Effector CD8-positive, alpha-beta T cell (primary cell): ENCODE measurements at regions not wholly inside any gene's neighbourhood (a gene's known extent, or its start where the extent isn't known, plus 50 kb on each side); places are given as distances from the start of the nearest gene placed in this dataset.

Experiments
- DNase-seq: peaks from one replicate; lab custom pipeline; 2025; lab: John Stamatoyannopoulos, UW

DNA sequence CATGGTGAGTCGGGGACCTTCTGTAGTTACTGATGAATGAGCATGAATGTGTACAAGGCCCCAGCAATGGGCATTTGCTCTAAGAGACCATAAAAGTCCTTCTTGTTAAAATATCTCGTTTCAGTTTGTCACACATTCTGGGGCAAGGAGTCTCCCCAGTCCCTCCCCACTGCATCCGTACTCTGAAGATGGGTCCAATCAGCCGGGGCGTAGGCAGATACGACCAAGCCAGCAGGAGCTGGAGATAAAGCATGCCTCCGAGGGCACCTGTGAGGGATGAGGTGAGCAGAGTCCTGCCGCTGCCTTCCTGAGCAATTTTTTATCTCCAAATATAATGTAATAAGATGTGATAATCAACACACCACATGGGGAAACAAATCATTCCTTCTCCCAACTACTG is 528.5 kb downstream of the BCL11B start:
- no peak for DNase-seq

DNA sequence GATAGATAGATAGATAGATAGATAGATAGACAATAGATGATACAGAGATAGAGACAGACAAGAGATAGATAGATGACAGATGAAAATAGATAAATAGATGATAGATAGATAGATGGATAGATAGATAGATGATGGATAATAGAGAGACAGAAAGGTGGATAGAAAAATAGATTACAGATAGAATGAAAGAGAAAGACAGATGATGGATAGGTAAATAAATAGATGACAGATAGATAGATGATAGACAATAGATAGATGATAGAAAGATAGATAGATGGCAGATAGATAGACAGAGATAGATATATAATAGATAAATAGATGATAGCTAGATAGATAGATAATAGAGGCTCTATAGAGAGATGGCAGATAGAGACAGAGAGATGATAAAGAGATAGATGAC is 523.0 kb downstream of the BCL11B start:
- DNase-seq = no peak

GRCh38 chr14:98751110-98751509 is 520.9 kb downstream of the BCL11B start:
- no peak for DNase-seq

DNA sequence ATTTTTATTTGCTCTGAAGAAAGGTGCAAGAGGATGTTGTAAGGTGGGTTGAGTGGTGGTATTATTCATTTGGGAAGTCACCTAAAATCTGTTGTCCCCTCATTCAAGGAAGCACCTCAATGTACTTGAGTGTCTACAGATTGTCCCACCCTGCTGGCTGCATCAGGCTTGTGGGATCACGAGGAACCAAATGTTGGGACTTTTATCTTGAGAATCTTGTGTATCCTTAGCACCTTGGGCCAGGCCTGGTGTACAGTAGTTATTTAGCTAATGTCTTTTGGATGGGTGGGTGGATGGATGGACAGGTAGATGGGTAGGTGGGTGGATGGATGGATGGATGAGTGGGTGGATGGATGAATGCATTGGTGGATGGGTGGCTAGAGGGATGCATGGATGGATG is 519.3 kb downstream of the BCL11B start:
- DNase-seq = no peak

DNA sequence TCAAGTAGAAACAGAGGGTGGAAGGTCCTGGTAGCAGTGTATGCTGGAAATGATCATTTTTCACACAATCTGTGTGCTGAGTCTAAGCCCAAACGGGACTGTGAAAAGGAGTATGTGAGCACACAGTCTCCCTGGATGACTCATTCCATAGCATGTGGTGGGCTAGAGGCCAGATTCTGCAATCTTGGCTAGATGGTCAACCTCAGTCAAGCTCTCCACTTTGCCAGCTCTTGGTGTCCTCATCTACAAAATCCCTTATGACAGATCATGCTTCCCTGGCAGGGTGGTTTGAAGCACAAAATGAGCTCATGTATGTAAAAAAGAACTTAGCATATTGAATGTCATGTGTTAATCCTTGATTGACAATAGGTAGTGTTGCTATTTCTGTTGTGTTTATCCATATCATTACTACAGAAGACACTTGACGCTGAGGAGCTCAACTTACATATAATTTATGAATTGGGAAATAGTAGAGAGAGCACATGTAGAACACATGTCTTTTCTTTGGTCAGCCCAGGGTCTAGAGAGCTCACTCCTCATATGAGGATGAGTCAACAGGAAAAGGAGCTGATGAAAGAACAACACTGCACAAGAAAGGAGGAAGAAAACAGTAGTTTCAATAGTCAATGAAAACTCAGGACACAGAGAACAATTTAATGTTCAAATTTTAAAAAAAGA is 517.5 kb downstream of the BCL11B start:
- DNase-seq = no peak

GRCh38 chr14:98756749-98757148 is 515.2 kb downstream of the BCL11B start:
- DNase-seq = no peak

DNA sequence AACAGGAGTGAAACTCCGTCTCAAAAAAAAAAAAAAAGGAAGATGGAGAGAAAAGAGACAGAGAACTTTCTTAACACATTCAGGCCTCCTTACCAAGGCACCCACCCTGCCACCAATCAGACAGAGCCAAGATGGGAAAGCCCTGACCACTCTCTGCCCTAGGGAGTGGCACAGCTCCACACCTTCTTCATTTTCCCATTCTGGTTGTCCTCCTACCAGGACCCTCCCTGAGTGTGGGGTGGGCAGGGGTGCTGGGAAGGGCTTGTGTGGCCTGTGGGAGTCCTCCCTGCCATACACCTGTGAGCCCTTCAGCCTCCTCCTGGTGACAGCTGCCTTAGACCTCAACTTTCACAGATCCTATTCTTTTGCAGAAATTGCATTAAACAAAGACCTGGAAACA is 513.6 kb downstream of the BCL11B start:
- DNase-seq = no peak

DNA sequence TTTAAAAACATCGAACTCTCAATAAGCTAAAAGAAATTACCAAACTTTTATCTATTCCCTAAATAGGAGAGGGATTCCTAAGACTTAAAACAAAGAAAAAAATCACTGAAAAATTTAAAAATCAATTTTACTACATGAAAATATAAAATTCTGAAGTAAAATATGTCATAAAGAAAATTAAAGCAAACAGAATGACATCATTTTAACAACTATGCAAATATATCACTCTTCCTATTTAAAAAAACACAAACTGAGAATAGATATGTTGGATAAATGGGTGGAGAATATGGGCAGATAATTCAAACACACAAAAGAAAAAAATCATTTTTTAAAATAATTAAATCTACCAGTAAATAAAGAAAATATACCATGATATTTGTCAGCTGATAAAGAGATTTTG is 510.0 kb downstream of the BCL11B start:
- DNase-seq = no peak

DNA sequence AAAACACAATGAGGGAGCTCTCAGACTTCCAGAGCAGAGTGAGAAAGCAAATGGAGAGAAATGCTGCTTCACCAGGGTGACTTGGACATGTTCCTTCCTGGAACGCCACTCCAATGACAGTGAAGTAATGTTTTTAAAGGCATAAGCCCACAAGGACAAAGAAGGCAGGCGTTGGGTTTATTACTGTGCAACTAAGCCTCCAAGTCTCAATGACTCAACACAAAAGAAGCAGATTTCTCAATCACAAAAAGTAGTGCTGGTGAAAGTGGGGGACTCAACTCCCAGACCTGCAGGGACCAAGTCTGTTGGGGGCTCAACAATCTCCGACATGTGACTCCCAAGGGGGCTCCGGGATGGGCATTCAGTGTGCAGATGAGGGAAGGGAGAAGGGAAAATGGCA is 505.2 kb downstream of the BCL11B start:
- no peak for DNase-seq

- no peak for DNase-seq
These were observed 502.7 kb downstream of the BCL11B start for GRCh38 chr14:98769326-98769725.

DNA sequence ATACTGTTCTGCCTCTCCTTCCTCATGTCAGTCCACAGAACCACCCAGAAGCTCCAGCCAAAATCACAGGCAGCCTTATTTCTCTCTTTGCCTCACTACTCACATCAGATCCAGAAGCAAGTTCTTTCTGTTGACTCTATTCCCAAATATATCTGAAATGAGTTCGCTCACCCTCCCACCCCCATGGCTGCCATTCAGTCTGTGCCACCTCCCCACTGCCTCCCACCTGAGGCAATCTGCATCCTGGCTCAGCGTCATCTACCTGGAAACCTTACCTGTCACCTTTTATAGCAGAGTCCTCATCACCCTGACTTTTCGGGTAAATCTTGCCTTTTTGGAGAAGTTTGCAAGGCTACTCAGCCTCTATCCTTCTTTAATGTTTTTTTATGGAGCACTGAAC is 501.8 kb downstream of the BCL11B start:
- no peak for DNase-seq

GRCh38 chr14:98773814-98774213 is 498.2 kb downstream of the BCL11B start:
- DNase-seq = no peak

DNA sequence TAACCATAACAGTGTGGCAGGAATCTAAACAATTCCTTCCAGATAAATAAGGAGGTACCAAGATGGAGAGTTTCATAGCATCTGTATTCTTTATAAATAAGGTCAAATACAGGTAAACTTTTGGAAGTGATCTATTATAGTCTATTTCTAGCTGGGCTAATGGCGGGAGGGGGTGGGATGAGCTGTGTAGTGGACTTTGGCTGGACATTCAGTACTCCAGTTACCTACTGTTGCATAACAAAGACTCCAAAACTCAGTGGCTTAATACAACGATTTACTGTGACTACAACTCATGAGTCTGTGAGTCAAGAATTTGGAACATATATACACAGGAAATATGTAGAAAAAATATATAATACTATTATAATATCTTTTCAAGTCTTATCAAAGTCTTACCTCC is 496.1 kb downstream of the BCL11B start:
- DNase-seq = no peak

DNA sequence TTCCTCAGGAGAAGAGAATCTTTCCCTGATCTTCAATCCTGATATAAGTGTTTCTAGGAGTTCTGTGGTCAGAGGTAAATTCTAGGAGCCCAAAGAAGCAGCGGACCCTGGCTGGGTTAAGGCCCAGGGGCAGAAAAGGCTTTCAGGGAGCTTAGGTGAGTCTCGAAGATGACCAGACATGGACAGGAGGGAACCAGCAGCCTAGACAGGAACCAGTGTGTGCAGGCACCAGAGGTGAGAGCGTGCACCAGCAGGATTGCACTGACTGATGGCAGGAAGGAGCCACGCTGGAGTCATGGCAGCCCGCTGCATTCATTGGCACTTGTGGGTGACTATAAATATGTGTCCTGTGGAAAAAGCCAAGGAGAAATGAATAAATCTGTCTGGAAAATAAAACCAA is 489.9 kb downstream of the BCL11B start:
- no peak for DNase-seq

DNA sequence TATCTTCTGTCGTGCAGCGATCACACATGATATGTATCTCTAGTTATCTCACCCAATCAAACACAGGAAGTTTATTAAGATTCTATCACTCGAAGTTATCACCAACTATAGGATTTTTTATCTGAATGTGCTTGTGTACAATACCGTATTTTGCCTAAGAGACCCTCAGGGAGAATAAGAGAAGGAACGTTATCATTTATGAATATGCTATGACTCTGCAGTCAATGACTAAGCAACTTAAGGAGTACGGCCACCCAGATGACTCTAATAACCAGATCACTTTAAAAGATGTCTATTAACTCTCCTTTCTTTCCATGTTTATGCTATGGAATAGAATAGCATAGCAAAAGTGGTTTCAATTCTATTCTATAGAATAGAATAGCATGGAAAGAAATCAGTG is 486.4 kb downstream of the BCL11B start:
- no peak for DNase-seq

DNA sequence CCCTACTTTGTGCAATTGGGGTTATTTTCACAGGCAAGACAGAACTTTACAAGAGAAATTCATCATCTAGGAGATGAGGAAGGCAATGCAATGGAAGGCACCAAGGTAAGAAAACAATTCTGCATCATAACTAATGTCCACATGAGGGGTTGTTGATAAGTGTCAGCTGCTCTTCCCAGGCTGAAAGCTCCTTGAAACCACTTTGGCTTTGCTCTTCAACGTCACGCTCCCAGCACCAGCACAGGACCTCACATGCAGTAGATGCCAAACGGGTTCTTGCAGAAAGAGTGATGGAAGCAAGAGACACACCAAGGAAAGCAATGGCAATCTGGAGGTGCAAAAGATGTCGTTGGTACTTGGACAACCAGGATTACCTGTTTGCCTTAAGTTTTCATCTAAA is 485.5 kb downstream of the BCL11B start:
- DNase-seq = no peak

DNA sequence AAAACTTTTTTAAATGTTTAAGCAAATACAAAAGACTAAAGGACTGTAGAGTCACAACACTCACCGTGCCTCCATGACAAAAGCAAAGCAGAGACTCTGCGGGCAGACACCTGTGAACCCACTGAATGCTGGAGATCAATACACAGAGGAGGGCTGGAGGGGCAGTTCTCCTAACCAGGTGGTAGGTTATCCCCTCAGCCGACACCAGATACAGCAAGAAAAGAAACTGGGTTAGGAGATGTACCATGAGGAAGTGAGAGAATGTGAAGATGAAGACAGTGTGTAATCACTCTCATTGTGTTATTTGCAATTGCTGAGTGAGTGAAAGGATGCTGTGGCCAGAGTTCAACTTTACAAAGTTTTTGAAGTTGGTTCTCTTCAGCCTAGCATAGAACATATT is 480.3 kb downstream of the BCL11B start:
- DNase-seq = no peak

DNA sequence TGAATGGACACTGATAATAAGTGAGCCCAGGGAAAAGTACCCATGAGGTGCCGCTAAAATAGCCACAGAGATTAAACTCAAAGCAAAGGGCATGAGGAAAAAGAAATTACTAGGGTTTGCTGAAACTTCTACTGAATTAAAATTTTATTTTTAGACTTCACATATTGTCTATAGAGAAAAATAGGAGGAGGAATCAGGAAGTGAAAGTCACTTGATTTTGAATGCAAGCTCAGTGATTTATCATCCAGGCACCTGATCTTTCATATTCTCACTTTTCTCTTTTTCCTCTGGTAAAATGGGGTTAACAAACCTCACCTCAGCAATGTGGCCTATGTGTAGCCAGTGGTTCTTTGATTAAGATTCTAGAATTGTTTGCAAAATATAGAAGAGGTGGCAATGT is 479.8 kb downstream of the BCL11B start:
- DNase-seq = no peak

DNA sequence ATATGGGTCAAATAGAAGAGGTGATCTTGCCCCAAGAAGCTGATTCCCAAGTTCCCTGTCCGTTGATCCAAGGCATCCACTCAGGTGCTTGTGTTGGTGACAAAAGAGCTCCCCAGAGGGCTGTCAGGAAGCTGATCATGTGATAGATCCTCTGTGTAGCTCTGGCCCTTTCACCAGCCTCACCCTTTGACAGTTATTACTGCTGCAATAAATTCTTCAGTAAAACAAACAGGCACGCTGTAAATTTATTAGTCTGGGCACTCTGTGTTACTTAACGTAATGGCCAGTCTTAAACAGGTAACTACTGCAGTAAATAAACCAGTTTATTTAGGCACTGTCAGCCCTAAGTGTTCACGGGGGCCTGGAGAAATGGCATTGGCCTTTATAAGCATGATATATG is 473.9 kb downstream of the BCL11B start:
- no peak for DNase-seq

DNA sequence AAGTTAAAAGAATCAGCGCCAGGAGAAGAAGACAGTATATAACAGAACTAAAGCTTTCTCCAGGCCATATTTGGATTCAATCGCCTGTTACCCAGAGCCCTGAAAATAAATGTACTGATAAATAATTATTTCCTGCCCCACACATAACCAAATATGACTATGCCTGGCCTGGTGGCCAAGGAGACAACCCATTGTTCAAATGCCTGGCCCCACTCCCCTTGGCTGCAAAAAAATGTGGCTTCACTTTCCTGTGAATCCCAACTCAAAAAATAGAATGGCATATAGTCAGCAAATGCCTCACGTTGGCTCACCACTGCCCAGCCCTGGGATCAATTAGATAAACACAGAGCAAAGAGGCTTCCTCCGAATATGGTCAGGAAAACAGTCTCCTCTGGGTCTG is 472.1 kb downstream of the BCL11B start:
- DNase-seq = no peak

DNA sequence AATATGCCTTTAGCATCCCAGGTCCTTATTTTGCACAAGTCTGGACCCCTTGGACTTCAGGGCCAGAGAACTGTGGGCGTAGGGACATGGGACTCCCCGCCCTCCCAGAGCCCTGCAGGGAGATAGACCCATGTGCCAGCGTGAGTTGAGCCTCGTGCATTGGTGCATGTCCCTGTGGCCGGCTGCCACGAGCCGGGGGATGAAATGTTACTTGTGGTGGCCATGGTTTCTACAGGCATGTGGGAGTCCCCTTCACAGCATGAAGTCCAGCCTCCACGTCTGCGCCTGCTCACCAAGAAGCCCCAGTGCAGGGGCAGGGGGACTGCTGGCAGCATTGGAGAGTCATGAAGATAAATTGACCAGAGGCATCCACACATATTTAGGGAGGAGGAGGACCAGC is 470.0 kb downstream of the BCL11B start:
- no peak for DNase-seq

- DNase-seq = no peak
These were observed 468.8 kb downstream of the BCL11B start for GRCh38 chr14:98803196-98803595.

DNA sequence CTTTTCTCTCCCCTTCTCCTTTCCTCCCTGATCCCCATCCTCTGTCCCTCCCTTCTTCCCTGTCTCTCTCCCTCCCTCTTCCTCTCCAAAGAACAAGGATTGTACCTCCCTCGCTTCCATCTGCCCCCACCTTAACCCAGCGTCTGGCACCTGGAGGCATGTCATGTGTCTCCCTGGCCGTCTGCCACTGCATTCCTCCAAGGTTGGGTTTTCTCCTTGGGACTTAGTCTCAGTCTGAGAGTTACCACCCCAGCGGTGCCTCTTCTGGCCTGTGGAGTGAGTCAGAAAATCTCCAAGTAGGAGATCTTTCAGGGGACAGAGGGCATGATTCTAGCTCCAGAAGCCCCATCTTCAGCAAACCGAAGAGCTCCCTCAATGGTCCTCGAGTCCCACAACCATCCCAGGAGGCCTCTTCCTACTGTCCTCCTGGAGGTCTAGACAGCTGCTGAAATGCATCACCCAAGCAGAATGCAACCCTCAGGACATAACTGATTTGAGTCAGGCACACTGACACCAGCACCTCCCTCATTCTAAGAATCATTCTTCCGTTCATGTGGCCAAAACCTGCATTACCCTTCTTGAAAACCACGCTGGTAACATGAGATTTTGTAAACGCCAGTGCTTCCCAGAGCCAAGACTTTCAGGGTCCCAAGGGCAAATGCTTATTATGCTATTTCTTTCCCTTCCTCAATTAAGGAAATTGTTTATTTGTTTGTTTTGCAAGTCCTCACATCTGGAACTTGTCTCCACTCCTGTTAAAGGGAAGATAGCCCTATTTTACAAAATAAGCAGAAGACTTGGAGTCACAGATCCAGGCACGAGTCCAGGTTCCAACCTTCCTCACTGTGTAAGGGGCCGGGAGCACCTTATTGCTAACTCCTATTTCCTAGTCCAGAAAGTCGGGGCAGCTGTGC is 463.2 kb downstream of the BCL11B start:
- DNase-seq = no peak

- DNase-seq = no peak
These were observed 455.8 kb downstream of the BCL11B start for GRCh38 chr14:98816195-98816594.
